HFF-Myc (cell line): ENCODE measurements at regions not wholly inside any gene's neighbourhood (a gene's known extent, or its start where the extent isn't known, plus 50 kb on each side); places are given as distances from the start of the nearest gene placed in this dataset.

Experiments
- DNase-seq: peaks from one replicate; pipeline ENCODE4 v3.0.0-alpha.2; 2011; ENCODE audit warnings: low read depth; ENCODE audit errors: extremely low read depth
- H3K4me3 ChIP-seq: replicated peaks from 2 replicates; pipeline ENCODE4 v1.5.1; 2011; ENCODE audit warnings: low read depth, mild to moderate bottlenecking, control low read depth, low read length
- TF ChIP-seq, protein P1 (sequence below): IDR thresholded peaks from 2 replicates; pipeline ENCODE4 v1.5.1; 2012; ENCODE audit warnings: mild to moderate bottlenecking, low read depth, low read length, control low read depth; ENCODE audit errors: missing control alignments

DNA sequence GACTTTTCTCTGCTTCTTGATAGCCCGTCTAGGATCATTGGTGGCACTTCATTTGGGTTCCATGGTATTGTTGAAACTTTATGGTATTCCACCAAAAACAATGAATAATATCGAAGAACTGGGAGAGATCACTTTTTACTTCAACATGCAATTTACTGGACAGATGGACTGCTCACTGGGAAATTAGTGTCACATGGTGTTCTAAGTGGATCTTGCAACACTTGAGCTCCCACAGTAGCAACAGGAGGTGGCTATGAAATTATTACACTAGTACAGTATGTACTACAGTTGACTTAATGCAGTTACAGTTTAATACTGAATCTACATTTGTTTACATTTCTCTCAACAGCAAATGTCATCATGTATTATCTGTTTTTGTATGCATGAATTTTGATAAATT, 997.3 kb downstream of the REEP3 start:
- no peak for DNase-seq
- TF ChIP-seq, protein P1, sequence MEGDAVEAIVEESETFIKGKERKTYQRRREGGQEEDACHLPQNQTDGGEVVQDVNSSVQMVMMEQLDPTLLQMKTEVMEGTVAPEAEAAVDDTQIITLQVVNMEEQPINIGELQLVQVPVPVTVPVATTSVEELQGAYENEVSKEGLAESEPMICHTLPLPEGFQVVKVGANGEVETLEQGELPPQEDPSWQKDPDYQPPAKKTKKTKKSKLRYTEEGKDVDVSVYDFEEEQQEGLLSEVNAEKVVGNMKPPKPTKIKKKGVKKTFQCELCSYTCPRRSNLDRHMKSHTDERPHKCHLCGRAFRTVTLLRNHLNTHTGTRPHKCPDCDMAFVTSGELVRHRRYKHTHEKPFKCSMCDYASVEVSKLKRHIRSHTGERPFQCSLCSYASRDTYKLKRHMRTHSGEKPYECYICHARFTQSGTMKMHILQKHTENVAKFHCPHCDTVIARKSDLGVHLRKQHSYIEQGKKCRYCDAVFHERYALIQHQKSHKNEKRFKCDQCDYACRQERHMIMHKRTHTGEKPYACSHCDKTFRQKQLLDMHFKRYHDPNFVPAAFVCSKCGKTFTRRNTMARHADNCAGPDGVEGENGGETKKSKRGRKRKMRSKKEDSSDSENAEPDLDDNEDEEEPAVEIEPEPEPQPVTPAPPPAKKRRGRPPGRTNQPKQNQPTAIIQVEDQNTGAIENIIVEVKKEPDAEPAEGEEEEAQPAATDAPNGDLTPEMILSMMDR: no peak
- no peak overlapping the region for H3K4me3 ChIP-seq

- TF ChIP-seq, protein P1: no peak
Observed at GRCh38 chr10:64519427-64519826, 998.2 kb downstream of the REEP3 start.

GRCh38 chr10:64519831-64520230, 998.6 kb downstream of the REEP3 start:
- TF ChIP-seq, protein P1: no peak
- no peak overlapping the region for H3K4me3 ChIP-seq
- no peak for DNase-seq

More at GRCh38 chr10:64519427-64519826, 998.2 kb downstream of the REEP3 start:
- DNase-seq: no peak
- no peak overlapping the region for H3K4me3 ChIP-seq

GRCh38 chr10:64523065-64523759, 1002.0 kb downstream of the REEP3 start:
- no peak overlapping the region for H3K4me3 ChIP-seq
- DNase-seq: no peak
- TF ChIP-seq, protein P1: no peak

DNA sequence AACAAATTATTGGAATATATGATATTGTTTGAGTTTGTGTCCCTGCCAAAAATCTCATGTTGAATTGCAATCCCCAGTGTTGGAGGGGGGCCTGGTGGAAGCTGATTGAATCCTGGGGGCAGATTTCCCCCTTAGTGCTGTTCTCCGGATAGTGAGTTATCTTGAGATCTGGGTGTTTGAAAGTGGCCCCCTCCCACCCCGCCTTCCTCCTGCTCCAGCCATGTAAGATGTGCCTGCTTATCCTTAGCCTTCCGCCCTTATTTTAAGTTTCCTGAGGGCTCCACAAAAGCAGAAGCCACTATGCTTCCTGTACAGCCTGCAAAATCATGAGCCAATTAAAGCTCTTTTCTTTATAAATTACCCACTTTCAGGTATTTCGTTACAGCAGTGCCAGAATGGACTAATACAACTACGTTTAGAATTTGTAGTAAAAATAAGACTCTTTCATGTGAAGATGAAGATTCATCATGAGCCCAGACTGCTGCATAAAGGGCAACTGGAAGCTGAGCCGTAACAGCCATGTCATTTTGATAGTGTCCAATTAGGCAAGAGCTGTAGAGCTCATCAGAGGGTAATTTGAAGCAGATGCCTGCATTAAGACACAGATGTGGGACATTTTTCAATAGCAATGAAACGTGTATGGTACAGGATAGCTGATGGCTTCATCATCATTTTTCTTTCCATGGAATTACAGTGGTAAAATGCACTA, 1007.2 kb downstream of the REEP3 start:
- H3K4me3 ChIP-seq: no peak overlapping the region
- DNase-seq: no peak
- TF ChIP-seq, protein P1: no peak

DNA sequence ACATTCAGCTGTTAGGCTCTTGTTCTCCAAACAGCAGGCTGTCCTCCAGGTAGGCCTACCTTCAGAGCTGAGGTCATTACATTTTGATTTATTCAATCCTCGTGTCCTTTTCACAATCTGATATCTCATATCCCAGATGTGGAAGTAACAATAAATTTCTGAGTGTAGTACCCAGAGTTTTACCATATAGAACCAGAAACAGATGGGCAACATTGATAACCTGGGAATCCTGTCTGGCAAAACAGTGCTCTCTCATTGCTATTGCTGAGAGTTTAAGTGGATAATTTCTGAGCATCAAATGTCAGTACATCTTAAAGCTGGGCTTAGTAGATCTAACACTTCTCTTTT, 1007.8 kb downstream of the REEP3 start:
- no peak for DNase-seq
- H3K4me3 ChIP-seq: no peak overlapping the region
- TF ChIP-seq, protein P1: no peak

DNA sequence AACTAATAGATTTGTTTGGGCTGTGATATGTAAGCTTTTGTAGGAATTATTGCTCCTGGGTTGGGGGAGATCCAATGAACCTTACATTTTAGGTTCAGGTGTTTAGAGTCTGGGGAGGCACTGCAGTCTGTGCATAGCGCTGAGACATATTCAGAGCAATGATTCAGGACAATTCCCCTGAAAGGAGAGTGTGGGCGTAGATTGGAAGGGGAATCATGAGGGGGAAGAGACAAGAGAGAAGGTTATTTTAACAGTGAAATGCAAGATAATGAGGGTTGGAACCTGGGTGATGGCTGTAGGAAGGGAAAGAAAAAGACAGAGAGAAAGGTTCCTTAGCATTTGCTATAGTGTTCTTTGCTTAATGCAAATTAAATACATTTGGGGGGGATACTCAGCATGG, 1013.4 kb downstream of the REEP3 start:
- TF ChIP-seq, protein P1: no peak
- DNase-seq: no peak
- H3K4me3 ChIP-seq: no peak overlapping the region
